Hindlimb muscle (tissue), 1 donor: ENCODE measurements at regions not wholly inside any gene's neighbourhood (a gene's known extent, or its start where the extent isn't known, plus 50 kb on each side); places are given as distances from the start of the nearest gene placed in this dataset.
A peak's percentile ranks its signal among the peaks of the same experiment; 100 is the strongest.

Experiments used
- DNase-seq: peaks from one replicate; pipeline ENCODE4 v3.0.0-alpha.2; 2013

- DNase-seq, result no peak
These were observed 545.9 kb upstream of the BTBD3 start for GRCh38 chr20:11371831-11372230.

- DNase-seq, result peak; percentile 9
These were observed 544.6 kb upstream of the BTBD3 start for GRCh38 chr20:11372876-11373790.

- no peak for DNase-seq
These were observed 542.4 kb upstream of the BTBD3 start for GRCh38 chr20:11375335-11375734.

DNA sequence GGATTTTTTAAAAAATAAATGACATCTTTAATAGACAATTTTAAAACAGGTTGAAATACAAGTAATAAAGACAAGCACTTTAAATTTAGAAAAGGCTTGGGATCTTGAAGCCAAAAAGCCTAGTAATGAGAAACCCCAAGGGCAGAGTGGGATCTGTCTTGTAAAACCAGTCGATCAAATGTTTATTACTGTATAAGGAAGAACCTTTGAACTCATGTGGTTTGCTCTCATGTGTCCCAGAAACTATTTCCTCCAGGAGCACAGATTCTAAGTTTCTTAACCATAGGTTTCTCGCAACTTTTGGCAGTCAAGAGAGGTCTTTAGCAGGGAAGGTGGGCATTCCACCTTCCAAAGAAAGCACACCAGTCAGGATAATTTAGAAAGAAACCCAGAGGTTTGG, 541.7 kb upstream of the BTBD3 start:
- no peak for DNase-seq

GRCh38 chr20:11376420-11376819, 541.3 kb upstream of the BTBD3 start:
- no peak for DNase-seq

GRCh38 chr20:11376998-11377397, 540.7 kb upstream of the BTBD3 start:
- DNase-seq, result no peak

GRCh38 chr20:11377761-11378160, 539.9 kb upstream of the BTBD3 start:
- DNase-seq, result no peak

GRCh38 chr20:11378252-11378651, 539.4 kb upstream of the BTBD3 start:
- DNase-seq, result no peak

GRCh38 chr20:11379257-11380011, 538.3 kb upstream of the BTBD3 start:
- DNase-seq, result no peak

DNA sequence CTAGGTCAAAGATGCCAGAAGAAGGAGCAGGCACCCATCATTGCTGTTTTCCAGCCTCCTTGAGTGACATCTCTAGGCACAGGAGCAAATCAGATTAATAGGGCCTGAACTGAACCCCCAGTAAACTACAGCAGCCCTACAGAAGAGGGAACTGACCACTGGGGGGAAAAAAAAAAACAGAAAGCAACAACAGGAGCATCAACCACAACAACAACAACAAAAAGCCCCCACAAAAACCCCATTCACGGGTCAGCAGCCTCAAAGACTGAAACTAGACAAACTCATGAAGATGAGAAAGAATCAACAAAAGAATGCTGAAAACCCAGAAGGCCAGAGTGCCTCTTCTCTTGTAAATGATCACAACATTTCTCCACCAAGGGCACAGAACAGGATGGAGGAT, 537.4 kb upstream of the BTBD3 start:
- no peak for DNase-seq

DNA sequence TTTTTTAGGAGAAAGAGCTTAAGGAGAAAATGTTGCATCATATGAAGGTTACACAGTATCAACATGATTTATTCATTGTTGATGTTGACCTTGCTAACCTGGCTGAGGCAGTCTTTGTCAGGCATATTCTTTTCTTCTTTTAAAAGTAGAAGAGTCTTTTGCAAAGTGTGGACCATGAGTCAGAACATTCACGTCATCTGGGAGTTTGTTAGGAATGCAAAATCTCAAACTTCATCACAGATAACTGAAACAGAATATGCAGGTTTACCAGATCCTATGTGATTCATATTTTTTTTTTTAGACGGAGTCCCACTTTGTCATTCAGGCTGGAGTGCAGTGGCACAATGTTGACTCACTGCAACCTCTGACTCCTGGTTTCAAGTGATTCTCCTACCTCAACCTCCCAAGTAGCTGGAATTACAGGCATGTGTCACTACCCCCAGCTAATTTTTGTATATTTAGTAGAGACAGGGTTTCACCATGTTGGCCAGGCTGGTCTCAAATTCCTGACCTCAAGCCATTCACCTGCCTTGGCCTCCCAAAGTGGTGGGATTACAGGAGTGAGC, 530.4 kb upstream of the BTBD3 start:
- DNase-seq, result no peak

- DNase-seq, result no peak
These were observed 528.5 kb upstream of the BTBD3 start for GRCh38 chr20:11389186-11389585.

DNA sequence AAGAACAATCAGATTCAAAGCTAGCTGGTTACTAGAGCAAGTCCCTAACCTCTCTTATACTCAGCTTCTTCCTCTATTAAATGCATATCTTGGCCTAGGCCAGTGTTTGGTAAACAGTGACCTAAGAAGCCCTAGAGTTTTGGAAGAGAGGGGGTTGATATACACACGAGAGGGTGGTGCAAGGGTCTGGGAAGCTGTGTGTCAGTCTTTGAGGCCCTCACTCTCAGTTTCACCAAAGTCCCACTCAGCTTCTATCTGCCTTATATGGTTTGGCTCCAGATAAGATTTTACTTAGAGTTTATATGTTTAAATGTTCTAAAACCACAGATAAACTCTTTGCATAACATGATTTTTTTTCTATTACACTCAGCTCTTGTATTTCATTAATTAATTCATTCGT, 526.1 kb upstream of the BTBD3 start:
- no peak for DNase-seq

- DNase-seq, result no peak
These were observed 523.4 kb upstream of the BTBD3 start for GRCh38 chr20:11394145-11394833.

- DNase-seq, result no peak
These were observed 522.1 kb upstream of the BTBD3 start for GRCh38 chr20:11395581-11395980.

DNA sequence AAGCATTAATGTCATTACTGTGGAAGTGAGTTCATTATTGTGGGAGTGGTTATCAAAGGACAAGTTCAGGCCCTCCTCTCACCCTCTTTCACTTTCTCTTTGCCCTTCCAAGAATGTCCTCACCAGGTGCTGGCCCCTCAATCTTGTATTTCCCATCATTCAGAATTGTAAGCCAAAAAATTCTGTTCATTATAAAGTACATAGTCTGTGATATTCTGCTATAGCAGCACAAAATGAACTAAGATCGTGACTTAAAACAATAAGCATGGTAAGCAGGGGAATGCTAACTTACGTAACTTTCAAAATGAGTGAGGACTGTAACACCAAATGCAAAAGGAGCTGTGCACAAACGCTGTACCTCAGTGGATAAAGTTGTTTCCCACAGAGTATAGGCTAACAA, 515.7 kb upstream of the BTBD3 start:
- no peak for DNase-seq

- no peak for DNase-seq
These were observed 514.0 kb upstream of the BTBD3 start for GRCh38 chr20:11403711-11404110.

GRCh38 chr20:11406877-11407276, 510.8 kb upstream of the BTBD3 start:
- no peak for DNase-seq

GRCh38 chr20:11409561-11409960, 508.1 kb upstream of the BTBD3 start:
- no peak for DNase-seq

DNA sequence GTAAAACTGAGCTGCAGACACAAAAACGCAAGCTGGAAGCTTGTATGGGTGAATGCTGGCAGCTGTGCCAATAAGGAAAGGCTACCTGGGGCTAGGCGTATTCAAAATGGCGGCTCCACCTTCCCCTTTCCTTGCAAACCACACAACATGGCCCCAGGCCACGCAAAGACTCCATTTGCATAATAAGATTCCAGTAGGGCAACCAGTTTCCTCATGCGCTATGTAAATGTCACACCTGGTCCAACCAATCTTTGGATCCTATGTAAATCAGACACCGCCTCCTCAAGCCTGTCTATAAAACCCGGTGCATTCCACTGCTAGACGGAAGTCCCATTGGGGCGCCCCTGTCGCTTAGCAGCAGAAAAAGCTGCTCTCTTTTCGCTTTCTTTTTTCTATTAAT, 505.9 kb upstream of the BTBD3 start:
- no peak for DNase-seq

DNA sequence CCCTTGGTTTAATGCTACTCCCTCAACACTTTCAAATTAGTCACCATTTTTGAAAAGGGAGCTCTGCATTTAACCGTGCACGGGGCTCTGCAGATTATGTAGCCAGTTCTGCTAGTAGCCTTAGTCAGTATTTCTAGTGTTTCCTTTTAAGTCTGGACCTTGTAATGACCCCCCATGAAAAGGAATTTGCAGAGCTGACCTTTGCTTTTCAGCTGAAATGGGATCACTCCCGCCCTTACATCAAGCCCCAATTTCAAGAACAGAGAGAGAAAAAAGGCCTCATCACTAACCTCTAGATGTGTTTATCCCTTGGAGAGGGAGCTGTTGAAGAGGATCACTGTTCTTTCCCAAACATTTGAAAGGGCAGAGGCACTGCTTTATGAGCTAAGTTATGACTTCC, 490.7 kb upstream of the BTBD3 start:
- no peak for DNase-seq

- no peak for DNase-seq
These were observed 488.5 kb upstream of the BTBD3 start for GRCh38 chr20:11429168-11429567.
